Omental fat pad (tissue), 3 donors: ENCODE measurements at regions not wholly inside any gene's neighbourhood (a gene's known extent, or its start where the extent isn't known, plus 50 kb on each side); places are given as distances from the start of the nearest gene placed in this dataset.
A peak's percentile ranks its signal among the peaks of the same experiment; 100 is the strongest.

Experiments
- ATAC-seq: fragments of 150-250 bp; one replicate; pipeline ENCODE4 v1.9.1; 2016; ENCODE audit warnings: mild to moderate bottlenecking, moderate library complexity; ENCODE audit not compliant: low FRiP score
- DNase-seq: peaks from one replicate; pipeline ENCODE4 v3.0.0-alpha.2; 2019; ENCODE audit warnings: low spot score
- CTCF ChIP-seq, 3 donors: fragments of 450-650 bp; IDR thresholded peaks; one replicate each; pipeline ENCODE4 v1.5.1; 2016 to 2017; ENCODE audit warnings: antibody characterized with exemption in 3 of 3, mild to moderate bottlenecking in 3 of 3, moderate library complexity in 2 of 3

- DNase-seq = no peak
- peak; percentile 92 for ATAC-seq
- no peak for TF ChIP-seq CTCF (IDR thresholded peaks at IDR 0.05)
Measured at GRCh38 chr4:153137159-153137558, 67.1 kb upstream of the TRIM2 start.

GRCh38 chr4:153137677-153138630 is 66.3 kb upstream of the TRIM2 start:
- TF ChIP-seq CTCF (IDR thresholded peaks at IDR 0.05) = no peak
- DNase-seq (no peak), ATAC-seq (no peak)

DNA sequence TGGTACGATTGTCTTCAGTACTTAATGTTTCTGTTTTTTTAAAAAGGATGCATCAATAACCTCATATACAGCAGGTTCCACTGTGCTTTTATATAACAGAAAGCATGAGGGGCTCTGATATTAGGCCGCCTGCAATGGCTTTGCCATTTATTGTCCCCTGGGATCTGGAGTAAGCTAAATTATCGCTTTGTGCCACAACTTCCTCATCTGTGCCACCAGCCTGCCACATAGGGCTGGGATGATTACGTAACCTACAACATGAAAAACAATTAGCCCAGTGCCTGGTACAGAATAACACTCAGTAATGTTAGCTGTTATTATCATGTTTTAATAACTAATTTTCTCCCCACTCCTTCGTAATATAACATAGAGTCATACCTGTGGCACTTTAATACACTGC is 65.5 kb upstream of the TRIM2 start:
- ATAC-seq (no peak), DNase-seq (no peak)
- no peak for TF ChIP-seq CTCF (IDR thresholded peaks at IDR 0.05)

DNA sequence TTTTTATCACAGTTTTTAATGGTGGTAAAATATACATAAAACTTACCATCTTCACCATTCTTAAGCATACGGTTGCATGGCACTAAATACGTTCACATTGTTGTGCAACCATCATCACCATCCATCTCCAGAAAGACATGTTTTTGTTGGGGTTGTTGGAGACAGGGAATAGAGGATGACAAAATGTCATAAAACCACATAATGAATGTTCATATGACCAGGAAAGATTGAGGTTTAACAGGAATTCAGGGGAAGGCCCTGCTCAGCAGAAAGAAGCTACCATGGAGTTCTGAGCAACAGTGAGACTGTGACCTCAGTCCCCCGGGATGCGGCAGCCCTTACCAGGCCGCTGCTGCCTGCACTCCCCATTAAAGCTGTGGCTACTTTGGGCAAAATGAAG is 63.9 kb upstream of the TRIM2 start:
- ATAC-seq (no peak), DNase-seq (no peak)

DNA sequence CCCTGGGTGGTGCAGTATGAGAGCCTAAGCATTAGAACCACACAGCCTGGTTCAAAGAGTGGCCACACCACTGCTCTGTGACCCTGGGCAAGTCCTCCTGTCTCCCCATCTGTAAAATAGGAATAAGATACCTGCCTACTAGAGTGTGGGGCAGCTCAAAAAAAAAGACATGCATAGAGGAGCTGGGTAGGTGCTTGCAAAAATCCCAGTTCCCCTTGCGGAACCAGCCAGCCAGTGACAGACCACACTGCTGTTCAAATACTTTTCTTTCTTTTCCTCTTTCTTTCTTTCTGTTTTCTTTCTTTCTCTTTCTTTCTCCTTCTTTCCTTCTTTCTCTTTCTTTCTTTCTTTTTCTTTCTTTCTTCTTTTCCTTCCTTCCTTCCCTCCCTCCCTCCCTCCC is 63.0 kb upstream of the TRIM2 start:
- DNase-seq = no peak
- ATAC-seq = no peak
- no peak for TF ChIP-seq CTCF (IDR thresholded peaks at IDR 0.05)

More for the DNA sequence above, 63.9 kb upstream of the TRIM2 start:
- no peak for TF ChIP-seq CTCF (IDR thresholded peaks at IDR 0.05)

DNA sequence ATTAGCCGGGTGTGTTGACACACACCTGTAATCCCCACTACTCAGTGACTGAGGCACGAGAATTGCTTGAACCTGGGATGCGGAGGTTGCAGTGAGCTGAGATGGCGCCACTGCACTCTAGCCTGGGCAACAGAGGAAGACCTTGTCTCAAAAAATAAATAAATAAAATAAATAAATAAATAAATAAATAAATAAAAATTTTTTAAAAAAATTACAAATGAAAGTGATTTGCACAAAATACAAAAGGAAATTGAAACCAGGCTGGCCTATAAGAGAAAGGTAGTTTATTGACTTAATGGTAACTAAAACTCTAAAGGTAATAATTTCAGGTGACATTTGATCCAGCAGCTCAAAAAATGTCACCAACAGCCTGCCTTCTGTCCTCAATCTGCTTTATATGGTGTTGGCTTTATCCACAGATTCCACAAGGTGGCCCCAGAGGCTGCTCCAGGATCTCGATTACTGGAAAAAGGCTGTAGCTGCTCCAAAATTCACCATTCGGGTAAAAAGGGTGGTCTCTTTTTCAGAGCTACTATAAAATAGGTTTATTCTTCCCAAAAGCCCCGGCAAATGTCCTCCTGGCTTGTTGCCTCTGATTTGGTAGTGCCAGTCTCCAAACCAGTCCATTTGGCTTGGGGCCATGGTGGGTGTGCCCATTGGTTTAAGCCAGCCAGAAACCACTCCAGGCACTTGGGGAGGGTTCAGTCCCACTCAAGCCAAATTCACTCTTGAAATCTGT is 61.4 kb upstream of the TRIM2 start:
- ATAC-seq (peak; percentile 69), DNase-seq (peak; percentile 37)
- peak in 1 of 3 donors; percentile 59 for TF ChIP-seq CTCF (IDR thresholded peaks at IDR 0.05)
